SK-N-SH (cell line): ENCODE measurements at regions not wholly inside any gene's neighbourhood (a gene's known extent, or its start where the extent isn't known, plus 50 kb on each side); places are given as distances from the start of the nearest gene placed in this dataset.

ENCODE experiments used
- EZH2phosphoT487 ChIP-seq: fragments of 200-600 bp; sonication (generic); IDR thresholded peaks from 2 replicates; pipeline ENCODE4 v1.6.1; 2017; ENCODE audit warnings: low read depth, mixed run types, mild to moderate bottlenecking, antibody characterized with exemption, moderate library complexity, borderline replicate concordance
- TAF1 ChIP-seq: IDR thresholded peaks from 2 replicates; pipeline ENCODE4 v1.6.1; 2012; ENCODE audit warnings: low read depth, mild to moderate bottlenecking, low read length, moderate library complexity, borderline replicate concordance
- TEAD4 ChIP-seq: IDR thresholded peaks from 2 replicates; pipeline ENCODE4 v1.4.0; 2012; ENCODE audit warnings: mild to moderate bottlenecking, borderline replicate concordance; ENCODE audit not compliant: insufficient read depth
- TF ChIP-seq, protein P1 (sequence below): fragments of 200-600 bp; sonication (generic); IDR thresholded peaks from 2 replicates; pipeline ENCODE4 v1.6.1; 2017; ENCODE audit warnings: antibody characterized with exemption, mild to moderate bottlenecking, moderate library complexity

DNA sequence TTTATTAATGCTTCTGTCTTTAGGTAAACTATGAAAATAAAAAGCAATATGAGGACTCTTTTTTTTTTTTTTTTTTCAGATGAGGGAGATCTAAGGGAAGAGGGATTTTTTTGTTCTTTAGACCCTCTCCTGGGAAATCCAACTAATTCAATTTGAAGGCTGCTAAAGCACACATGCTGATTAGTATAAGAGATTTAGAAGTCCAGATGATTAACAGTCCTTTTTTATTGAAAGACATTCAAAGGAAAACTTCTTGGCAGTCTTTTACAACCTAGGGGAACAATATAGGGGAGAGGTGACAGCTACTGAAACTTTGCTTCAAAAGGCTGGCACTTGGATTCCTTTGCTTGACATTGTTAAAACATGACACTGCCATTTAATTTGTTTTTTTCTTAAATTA, 602.5 kb downstream of the RAPGEF2 start:
- TF ChIP-seq EZH2phosphoT487 (no peak), TEAD4 (no peak), TAF1 (no peak)
- TF ChIP-seq, protein P1, sequence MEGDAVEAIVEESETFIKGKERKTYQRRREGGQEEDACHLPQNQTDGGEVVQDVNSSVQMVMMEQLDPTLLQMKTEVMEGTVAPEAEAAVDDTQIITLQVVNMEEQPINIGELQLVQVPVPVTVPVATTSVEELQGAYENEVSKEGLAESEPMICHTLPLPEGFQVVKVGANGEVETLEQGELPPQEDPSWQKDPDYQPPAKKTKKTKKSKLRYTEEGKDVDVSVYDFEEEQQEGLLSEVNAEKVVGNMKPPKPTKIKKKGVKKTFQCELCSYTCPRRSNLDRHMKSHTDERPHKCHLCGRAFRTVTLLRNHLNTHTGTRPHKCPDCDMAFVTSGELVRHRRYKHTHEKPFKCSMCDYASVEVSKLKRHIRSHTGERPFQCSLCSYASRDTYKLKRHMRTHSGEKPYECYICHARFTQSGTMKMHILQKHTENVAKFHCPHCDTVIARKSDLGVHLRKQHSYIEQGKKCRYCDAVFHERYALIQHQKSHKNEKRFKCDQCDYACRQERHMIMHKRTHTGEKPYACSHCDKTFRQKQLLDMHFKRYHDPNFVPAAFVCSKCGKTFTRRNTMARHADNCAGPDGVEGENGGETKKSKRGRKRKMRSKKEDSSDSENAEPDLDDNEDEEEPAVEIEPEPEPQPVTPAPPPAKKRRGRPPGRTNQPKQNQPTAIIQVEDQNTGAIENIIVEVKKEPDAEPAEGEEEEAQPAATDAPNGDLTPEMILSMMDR: no peak
